ENCODE measurements at regions not wholly inside any gene's neighbourhood (a gene's known extent, or its start where the extent isn't known, plus 50 kb on each side); places are given as distances from the start of the nearest gene placed in this dataset.

DNA sequence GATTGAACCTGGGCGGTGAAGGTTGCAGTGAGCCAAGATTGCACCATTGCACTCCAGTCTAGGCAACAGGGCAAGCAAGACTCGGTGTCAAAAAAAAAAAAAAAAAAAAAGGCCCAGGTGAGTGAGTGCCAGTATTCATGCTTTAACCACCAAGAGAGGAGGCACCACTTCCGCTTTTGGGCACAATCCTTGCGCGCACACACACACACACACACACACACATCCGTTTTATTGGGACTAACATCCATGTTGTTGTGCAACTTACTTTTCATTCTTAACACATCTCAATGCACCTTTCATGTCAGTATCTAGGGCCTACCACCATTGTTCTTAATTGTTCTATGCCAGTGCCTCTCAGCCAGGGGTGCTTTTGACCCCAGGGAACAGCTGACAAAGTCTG lies 263.0 kb downstream of the CDC5L start:
- H3K4me2 ChIP-seq (ENCODE audit: low read length), result no peak overlapping the region
- no peaks in the 10 kb centered on the region for H3F3A ChIP-seq (ENCODE audit: insufficient read depth, low read length, poor library complexity, severe bottlenecking)
- H3K4me3 ChIP-seq (ENCODE audit: low read length), result no peak overlapping the region
- no peak overlapping the region for H2AFZ ChIP-seq (ENCODE audit: low read depth, low read length)
- no peaks in the 10 kb centered on the region for H3K9me2 ChIP-seq (ENCODE audit: insufficient read depth, low read length)
- H3K9me3 ChIP-seq (ENCODE audit: low read length), result no peaks in the 10 kb centered on the region
- H3K36me3 ChIP-seq (ENCODE audit: insufficient read depth, low read length), result no peaks in the 10 kb centered on the region
- TF ChIP-seq, protein P1, sequence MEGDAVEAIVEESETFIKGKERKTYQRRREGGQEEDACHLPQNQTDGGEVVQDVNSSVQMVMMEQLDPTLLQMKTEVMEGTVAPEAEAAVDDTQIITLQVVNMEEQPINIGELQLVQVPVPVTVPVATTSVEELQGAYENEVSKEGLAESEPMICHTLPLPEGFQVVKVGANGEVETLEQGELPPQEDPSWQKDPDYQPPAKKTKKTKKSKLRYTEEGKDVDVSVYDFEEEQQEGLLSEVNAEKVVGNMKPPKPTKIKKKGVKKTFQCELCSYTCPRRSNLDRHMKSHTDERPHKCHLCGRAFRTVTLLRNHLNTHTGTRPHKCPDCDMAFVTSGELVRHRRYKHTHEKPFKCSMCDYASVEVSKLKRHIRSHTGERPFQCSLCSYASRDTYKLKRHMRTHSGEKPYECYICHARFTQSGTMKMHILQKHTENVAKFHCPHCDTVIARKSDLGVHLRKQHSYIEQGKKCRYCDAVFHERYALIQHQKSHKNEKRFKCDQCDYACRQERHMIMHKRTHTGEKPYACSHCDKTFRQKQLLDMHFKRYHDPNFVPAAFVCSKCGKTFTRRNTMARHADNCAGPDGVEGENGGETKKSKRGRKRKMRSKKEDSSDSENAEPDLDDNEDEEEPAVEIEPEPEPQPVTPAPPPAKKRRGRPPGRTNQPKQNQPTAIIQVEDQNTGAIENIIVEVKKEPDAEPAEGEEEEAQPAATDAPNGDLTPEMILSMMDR (IDR thresholded peaks at IDR 0.05; ENCODE audit: poor library complexity, severe bottlenecking), result no peak
- TF ChIP-seq TAF1 (IDR thresholded peaks at IDR 0.05; ENCODE audit: low read depth), result no peak
- TF ChIP-seq, protein P2, sequence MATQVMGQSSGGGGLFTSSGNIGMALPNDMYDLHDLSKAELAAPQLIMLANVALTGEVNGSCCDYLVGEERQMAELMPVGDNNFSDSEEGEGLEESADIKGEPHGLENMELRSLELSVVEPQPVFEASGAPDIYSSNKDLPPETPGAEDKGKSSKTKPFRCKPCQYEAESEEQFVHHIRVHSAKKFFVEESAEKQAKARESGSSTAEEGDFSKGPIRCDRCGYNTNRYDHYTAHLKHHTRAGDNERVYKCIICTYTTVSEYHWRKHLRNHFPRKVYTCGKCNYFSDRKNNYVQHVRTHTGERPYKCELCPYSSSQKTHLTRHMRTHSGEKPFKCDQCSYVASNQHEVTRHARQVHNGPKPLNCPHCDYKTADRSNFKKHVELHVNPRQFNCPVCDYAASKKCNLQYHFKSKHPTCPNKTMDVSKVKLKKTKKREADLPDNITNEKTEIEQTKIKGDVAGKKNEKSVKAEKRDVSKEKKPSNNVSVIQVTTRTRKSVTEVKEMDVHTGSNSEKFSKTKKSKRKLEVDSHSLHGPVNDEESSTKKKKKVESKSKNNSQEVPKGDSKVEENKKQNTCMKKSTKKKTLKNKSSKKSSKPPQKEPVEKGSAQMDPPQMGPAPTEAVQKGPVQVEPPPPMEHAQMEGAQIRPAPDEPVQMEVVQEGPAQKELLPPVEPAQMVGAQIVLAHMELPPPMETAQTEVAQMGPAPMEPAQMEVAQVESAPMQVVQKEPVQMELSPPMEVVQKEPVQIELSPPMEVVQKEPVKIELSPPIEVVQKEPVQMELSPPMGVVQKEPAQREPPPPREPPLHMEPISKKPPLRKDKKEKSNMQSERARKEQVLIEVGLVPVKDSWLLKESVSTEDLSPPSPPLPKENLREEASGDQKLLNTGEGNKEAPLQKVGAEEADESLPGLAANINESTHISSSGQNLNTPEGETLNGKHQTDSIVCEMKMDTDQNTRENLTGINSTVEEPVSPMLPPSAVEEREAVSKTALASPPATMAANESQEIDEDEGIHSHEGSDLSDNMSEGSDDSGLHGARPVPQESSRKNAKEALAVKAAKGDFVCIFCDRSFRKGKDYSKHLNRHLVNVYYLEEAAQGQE (IDR thresholded peaks at IDR 0.05; ENCODE audit: borderline replicate concordance), result no peak
- TF ChIP-seq SMC3 (conservative IDR thresholded peaks at IDR 0.05; ENCODE audit: poor library complexity), result no peak
- no peak for TF ChIP-seq MXI1 (conservative IDR thresholded peaks at IDR 0.05; ENCODE audit: poor library complexity, severe bottlenecking)
- no peak for TF ChIP-seq EP300 (conservative IDR thresholded peaks at IDR 0.05; ENCODE audit: poor library complexity, severe bottlenecking)
- no peak for TF ChIP-seq EZH2 (IDR thresholded peaks at IDR 0.05; ENCODE audit: borderline replicate concordance, insufficient read depth, low read length, poor library complexity, severe bottlenecking)
- TF ChIP-seq POLR2AphosphoS5 (IDR thresholded peaks at IDR 0.05), result no peak
- no peak for TF ChIP-seq RAD21 (conservative IDR thresholded peaks at IDR 0.05)
- no peak overlapping the region for H3K27ac ChIP-seq (ENCODE audit: low read length)
- H3K79me2 ChIP-seq (replicated peaks; ENCODE audit: insufficient read depth, low read length), result no peaks in the 10 kb centered on the region
- no peaks in the 10 kb centered on the region for H4K20me1 ChIP-seq (ENCODE audit: insufficient read depth)
- no peaks in the 10 kb centered on the region for H3K27me3 ChIP-seq (ENCODE audit: insufficient read depth, low read depth, low read length)
- H3K9ac ChIP-seq (ENCODE audit: low read length), result no peak overlapping the region

DNA sequence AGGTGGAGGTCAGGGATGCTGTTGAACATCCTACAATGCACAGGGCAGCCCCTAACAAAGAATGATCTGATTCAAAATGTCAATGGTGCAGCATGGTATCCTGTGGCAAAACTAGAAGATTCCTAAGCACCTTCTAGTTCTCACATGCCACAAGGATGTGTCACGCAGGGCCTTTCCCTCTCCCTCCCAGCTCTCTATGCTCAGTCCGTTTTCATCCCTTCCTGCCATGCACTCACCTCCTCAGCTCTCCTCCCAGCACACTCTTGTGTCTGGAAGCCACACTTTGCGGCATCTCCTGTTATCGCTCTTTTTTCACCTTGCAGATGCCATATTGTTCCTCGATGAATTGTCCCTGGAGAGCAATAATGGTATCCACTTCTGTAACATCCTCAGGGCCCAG lies 263.4 kb downstream of the CDC5L start:
- TF ChIP-seq EP300 (conservative IDR thresholded peaks at IDR 0.05; ENCODE audit: poor library complexity, severe bottlenecking), result no peak
- TF ChIP-seq, protein P2 (IDR thresholded peaks at IDR 0.05; ENCODE audit: borderline replicate concordance), result no peak
- no peak for TF ChIP-seq RAD21 (conservative IDR thresholded peaks at IDR 0.05)
- no peak for TF ChIP-seq EZH2 (IDR thresholded peaks at IDR 0.05; ENCODE audit: borderline replicate concordance, insufficient read depth, low read length, poor library complexity, severe bottlenecking)
- TF ChIP-seq SMC3 (conservative IDR thresholded peaks at IDR 0.05; ENCODE audit: poor library complexity), result no peak

More for the DNA sequence above, 263.4 kb downstream of the CDC5L start:
- H2AFZ ChIP-seq (ENCODE audit: low read depth, low read length), result no peak overlapping the region
- H3K9me3 ChIP-seq (ENCODE audit: low read length), result no peaks in the 10 kb centered on the region
- no peaks in the 10 kb centered on the region for H4K20me1 ChIP-seq (ENCODE audit: insufficient read depth)
- no peak overlapping the region for H3K27ac ChIP-seq (ENCODE audit: low read length)
- H3K79me2 ChIP-seq (replicated peaks; ENCODE audit: insufficient read depth, low read length), result no peaks in the 10 kb centered on the region
- H3K36me3 ChIP-seq (ENCODE audit: insufficient read depth, low read length), result no peaks in the 10 kb centered on the region
- H3K4me3 ChIP-seq (ENCODE audit: low read length), result no peak overlapping the region
- H3K9me2 ChIP-seq (ENCODE audit: insufficient read depth, low read length), result no peaks in the 10 kb centered on the region
- H3K4me2 ChIP-seq (ENCODE audit: low read length), result no peak overlapping the region
- no peaks in the 10 kb centered on the region for H3F3A ChIP-seq (ENCODE audit: insufficient read depth, low read length, poor library complexity, severe bottlenecking)
- H3K9ac ChIP-seq (ENCODE audit: low read length), result no peak overlapping the region
- H3K27me3 ChIP-seq (ENCODE audit: insufficient read depth, low read depth, low read length), result no peaks in the 10 kb centered on the region

Measured in neural cell (in vitro differentiated cells).